HT1080 (cell line): ENCODE measurements at regions not wholly inside any gene's neighbourhood (a gene's known extent, or its start where the extent isn't known, plus 50 kb on each side); places are given as distances from the start of the nearest gene placed in this dataset.

Experiments used
- DNase-seq: peaks from one replicate; pipeline ENCODE4 v3.0.0-alpha.2; 2015; ENCODE audit warnings: low read depth

GRCh38 chr9:108117306-108117705 is 627.7 kb upstream of the KLF4 start:
- DNase-seq: no peak

GRCh38 chr9:108113596-108113995 is 624.0 kb upstream of the KLF4 start:
- DNase-seq: no peak

- no peak for DNase-seq
These were observed 620.5 kb upstream of the KLF4 start for GRCh38 chr9:108109927-108110690.

- DNase-seq: no peak
These were observed 619.4 kb upstream of the KLF4 start for GRCh38 chr9:108108852-108109448.

GRCh38 chr9:108108280-108108851 is 618.8 kb upstream of the KLF4 start:
- DNase-seq: no peak

GRCh38 chr9:108105885-108106284 is 616.3 kb upstream of the KLF4 start:
- no peak for DNase-seq

- no peak for DNase-seq
These were observed 615.4 kb upstream of the KLF4 start for GRCh38 chr9:108104991-108105390.

- DNase-seq: peak; percentile 10
These were observed 613.6 kb upstream of the KLF4 start for GRCh38 chr9:108103046-108103693.

- DNase-seq: no peak
These were observed 611.8 kb upstream of the KLF4 start for GRCh38 chr9:108101410-108101809.

- DNase-seq: no peak
These were observed 611.0 kb upstream of the KLF4 start for GRCh38 chr9:108100571-108100970.

GRCh38 chr9:108099854-108100253 is 610.3 kb upstream of the KLF4 start:
- peak; percentile 32 for DNase-seq

- DNase-seq: no peak
These were observed 605.9 kb upstream of the KLF4 start for GRCh38 chr9:108095496-108095895.

GRCh38 chr9:108094676-108094993 is 605.1 kb upstream of the KLF4 start:
- DNase-seq: no peak

GRCh38 chr9:108093773-108094675 is 604.5 kb upstream of the KLF4 start:
- peak; percentile 74 for DNase-seq

GRCh38 chr9:108088916-108089315 is 599.3 kb upstream of the KLF4 start:
- no peak for DNase-seq

GRCh38 chr9:108087781-108088180 is 598.2 kb upstream of the KLF4 start:
- DNase-seq: no peak

- no peak for DNase-seq
These were observed 597.1 kb upstream of the KLF4 start for GRCh38 chr9:108086624-108087023.

GRCh38 chr9:108085294-108085693 is 595.7 kb upstream of the KLF4 start:
- DNase-seq: no peak

GRCh38 chr9:108083796-108084352 is 594.3 kb upstream of the KLF4 start:
- no peak for DNase-seq

- no peak for DNase-seq
These were observed 593.7 kb upstream of the KLF4 start for GRCh38 chr9:108083160-108083750.

GRCh38 chr9:108081112-108081511 is 591.5 kb upstream of the KLF4 start:
- DNase-seq: no peak
